ENCODE measurements at regions not wholly inside any gene's neighbourhood (a gene's known extent, or its start where the extent isn't known, plus 50 kb on each side); places are given as distances from the start of the nearest gene placed in this dataset.

GRCh38 chr5:173719731-173720082 is 103.3 kb upstream of the BOD1 start:
- DNase-seq (ENCODE audit: low spot score): no peak

DNA sequence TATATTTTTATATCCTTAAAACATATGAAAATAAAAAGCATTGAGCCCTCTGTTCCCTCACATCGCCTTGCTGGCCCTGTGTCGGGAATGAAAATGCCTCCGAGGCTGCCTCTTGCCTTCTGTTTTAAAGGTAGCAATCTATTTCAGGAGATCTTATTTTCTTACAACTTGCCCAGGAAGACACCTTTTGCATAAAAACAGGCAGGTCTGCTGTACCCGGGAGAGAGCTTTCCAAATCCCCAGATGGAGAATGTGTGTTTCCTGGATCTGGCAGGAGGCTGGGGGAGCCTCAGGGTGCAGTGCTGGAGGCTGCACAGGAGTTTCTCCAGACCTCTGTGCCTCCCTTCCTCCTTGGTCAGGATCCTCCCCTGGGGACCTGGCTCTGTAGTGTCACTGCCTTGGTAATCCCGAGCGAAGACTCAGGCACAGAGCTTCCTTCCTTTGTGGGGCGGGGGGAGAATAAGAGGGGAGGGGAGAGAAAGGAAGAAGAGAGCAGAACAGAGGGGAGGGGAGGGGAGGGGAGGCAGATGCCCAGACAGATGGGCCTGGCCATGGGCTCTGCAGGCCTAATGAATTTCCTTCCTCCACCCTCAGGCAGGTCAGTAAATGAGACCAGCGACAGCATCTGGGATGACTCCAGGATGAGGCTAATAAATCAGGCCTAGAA is 104.0 kb upstream of the BOD1 start:
- no peak for DNase-seq (ENCODE audit: low spot score)

DNA sequence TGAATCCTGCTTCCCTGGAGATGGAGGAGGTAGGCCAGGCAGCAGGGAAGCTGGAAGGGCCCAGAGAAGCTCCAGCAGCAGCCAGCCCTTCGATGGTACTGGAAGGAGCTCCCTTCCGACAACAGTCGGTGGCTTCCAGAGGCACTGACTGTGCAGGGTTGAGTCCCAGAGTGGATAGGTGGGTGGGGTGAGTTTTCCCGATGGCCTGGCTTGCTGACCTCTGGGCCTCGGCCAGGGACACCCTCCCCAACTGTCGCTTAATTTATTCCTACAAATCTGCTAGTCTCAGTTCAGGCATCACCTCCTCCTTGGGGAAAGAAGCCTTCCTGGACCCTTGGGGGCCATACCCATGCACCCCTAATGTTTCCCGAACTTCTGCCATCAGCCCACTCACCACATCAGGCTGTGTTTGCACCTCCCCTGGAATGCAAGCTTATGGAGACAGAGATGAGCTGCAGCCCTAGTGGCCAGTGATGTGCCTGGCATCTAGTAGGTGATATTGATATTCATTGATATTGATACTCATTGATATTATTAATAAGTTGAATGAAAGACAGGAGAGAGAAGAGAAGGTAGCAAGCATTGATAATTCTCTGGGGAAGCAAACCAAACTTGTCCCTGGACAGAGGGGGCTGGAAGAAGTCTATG is 104.6 kb upstream of the BOD1 start:
- no peak for DNase-seq (ENCODE audit: low spot score)

- DNase-seq (ENCODE audit: low spot score): no peak
Observed at GRCh38 chr5:173721601-173722232, 105.3 kb upstream of the BOD1 start.

- no peak for DNase-seq (ENCODE audit: low spot score)
Observed at GRCh38 chr5:173726846-173727557, 110.6 kb upstream of the BOD1 start.

- DNase-seq (ENCODE audit: low spot score): no peak
Observed at GRCh38 chr5:173727839-173728778, 111.7 kb upstream of the BOD1 start.

- no peak for DNase-seq (ENCODE audit: low spot score)
Observed at GRCh38 chr5:173729079-173729765, 112.8 kb upstream of the BOD1 start.

GRCh38 chr5:173730632-173731298 is 114.3 kb upstream of the BOD1 start:
- DNase-seq (ENCODE audit: low spot score): no peak

DNA sequence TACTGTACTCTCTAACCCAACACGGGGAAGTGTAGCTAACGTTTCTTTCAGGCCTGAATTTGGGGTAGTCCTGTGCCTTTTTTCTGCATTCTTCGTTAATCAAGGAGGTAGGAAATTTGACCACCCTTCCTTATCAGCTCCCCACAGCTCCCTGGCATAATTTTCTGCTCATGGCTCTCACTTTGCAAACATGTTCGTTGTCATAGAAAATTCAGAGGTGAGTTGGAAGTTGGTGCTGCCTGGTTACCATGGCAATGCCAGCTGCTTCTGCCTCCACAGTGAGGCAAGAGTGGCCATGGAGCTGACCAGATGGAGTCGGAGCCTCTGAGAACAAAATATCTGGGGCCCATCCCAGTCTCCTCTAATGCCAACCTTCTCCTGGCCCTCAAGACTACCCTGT is 116.6 kb upstream of the BOD1 start:
- no peak for DNase-seq (ENCODE audit: low spot score)

DNA sequence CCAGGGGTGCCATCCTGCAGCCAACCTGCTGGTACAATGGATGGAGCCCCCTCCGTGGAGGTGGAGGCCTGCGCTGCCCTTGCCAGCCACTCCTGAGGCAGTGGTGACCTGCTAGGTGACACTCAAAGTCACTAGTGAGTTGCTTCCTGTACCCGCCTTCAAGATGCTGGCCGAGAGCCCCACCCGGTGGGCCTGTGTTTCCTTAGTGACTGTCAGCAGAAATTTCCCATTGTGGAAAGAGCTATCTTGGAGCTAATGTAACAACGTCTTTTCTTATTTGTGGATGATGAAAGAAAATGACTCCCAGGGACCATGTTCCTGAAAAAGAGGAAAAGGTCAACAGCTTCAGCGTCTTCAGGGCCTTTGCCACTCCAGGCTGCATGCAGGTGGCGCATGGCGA is 117.0 kb upstream of the BOD1 start:
- DNase-seq (ENCODE audit: low spot score): no peak

GRCh38 chr5:173733831-173734501 is 117.5 kb upstream of the BOD1 start:
- no peak for DNase-seq (ENCODE audit: low spot score)

DNA sequence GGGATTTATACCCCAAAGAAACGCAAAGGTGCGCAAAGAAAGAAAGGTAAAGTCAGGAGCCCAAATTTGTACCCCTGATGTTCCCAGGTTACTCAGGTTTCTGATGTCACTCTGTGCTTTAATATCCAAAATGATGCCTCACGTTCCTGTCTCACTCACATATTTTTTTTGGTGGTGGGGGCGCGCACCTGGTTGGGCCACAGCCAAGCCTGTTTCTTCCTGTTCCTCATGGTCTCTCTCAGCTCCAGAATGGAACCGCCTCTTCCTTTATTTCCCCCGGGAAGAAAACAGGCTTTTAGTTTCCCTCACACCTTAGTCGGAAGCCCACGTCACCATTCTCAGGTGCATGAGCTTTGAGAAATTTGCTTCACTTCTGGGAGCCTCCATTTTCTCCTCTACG is 118.3 kb upstream of the BOD1 start:
- DNase-seq (ENCODE audit: low spot score): no peak

GRCh38 chr5:173735184-173735583 is 118.7 kb upstream of the BOD1 start:
- no peak for DNase-seq (ENCODE audit: low spot score)

- DNase-seq (ENCODE audit: low spot score): no peak
Observed at GRCh38 chr5:173735691-173736090, 119.2 kb upstream of the BOD1 start.

DNA sequence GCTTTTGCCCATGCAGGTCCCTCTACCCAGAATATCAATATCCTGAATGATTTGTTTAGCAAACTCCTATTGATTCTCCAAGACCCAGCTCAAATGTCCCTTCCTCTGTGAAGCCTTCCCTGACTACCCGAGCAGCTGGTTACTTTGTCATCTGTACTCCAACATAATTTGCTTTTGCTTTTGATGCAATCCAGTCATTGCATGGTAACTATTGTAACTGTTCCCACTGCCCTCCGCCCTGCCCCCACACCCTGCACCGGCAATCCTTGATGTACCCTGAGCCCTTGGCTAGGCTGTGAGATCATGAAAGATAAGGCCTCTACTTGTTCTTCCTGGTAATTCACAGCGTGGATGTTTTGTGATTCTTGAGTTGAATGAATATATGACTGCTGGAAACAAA is 119.9 kb upstream of the BOD1 start:
- DNase-seq (ENCODE audit: low spot score): no peak

DNA sequence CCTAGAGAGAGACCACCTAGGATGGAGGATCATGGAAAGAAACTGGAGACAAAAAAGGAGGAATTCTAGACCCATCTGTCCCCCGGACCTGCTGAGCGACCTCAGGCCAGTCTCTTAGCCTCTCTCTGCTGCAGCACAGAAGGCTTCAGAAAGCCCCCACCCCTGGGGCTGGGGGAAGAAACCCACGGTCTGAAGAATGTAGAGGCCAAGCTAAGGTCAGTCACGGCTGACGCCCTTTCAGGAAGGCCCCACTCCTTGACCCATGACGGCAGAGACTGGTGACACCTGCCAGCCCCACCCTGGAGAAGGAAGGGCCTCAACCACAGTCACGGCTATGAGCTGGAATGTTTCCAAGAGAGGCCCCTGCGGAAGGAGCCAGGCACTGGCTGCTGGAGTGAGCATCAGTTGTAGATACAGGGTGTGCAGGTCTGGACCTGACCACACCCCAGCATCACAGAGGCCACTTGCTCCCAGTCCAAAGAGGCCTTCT is 120.5 kb upstream of the BOD1 start:
- no peak for DNase-seq (ENCODE audit: low spot score)

GRCh38 chr5:173739741-173740140 is 123.3 kb upstream of the BOD1 start:
- DNase-seq (ENCODE audit: low spot score): no peak

GRCh38 chr5:173740400-173740799 is 124.0 kb upstream of the BOD1 start:
- no peak for DNase-seq (ENCODE audit: low spot score)

DNA sequence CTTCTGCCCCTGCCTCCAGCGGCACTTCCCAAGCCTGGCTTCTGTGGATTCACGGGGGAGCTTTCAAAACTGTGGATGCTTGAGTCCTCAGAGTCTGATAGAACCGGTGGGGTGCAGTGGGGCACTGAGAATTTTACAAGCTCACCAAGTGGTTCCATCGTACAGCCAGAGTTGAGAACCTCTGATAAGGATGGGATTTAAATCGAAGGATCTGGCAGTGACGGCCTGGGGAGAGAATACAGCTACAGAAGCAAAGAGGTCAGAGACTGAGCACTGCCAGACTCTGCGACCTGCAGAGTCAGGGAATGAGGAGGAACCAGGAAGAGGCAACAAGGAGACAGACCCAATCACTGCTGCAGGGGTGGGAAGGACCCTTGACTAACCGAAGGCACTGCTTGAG is 124.6 kb upstream of the BOD1 start:
- DNase-seq (ENCODE audit: low spot score): no peak
